Erythroblast (primary cell): ENCODE measurements at regions not wholly inside any gene's neighbourhood (a gene's known extent, or its start where the extent isn't known, plus 50 kb on each side); places are given as distances from the start of the nearest gene placed in this dataset.

Source experiments
- GATA1 ChIP-seq: IDR thresholded peaks from 2 replicates; pipeline ENCODE4 v1.6.1; 2011; ENCODE audit warnings: low read depth, mild to moderate bottlenecking, control low read depth, low read length, moderate library complexity
- POLR2A ChIP-seq: IDR thresholded peaks from 2 replicates; pipeline ENCODE4 v1.6.1; 2011; ENCODE audit warnings: mild to moderate bottlenecking, low read length

DNA sequence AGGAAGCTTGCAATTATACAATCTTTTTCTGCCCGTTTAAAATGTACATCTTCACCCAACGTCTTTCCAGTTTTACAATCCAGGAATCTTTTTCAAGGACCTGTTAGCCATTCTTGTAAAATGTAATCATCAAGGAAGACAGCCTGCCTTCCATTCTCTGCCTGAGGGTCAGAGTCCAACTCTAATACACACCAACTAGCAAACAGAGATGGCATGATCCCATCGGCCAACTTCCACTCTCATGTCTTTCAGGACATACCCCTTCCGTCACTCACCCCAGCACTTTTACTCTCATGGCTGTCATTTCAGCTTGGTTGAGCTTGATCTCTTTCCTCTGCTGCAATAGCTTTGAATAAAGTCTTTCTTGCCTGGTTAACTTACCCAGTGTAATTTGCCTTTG is 172.5 kb upstream of the NETO1 start:
- TF ChIP-seq POLR2A (no peak), GATA1 (no peak)
